NCI-H460 (cell line): ENCODE measurements at regions not wholly inside any gene's neighbourhood (a gene's known extent, or its start where the extent isn't known, plus 50 kb on each side); places are given as distances from the start of the nearest gene placed in this dataset.
A peak's percentile ranks its signal among the peaks of the same experiment; 100 is the strongest.

Experiments
- DNase-seq: peaks from one replicate; pipeline ENCODE4 v3.0.0-alpha.2; 2016; ENCODE audit warnings: low read depth; ENCODE audit errors: extremely low read depth

DNA sequence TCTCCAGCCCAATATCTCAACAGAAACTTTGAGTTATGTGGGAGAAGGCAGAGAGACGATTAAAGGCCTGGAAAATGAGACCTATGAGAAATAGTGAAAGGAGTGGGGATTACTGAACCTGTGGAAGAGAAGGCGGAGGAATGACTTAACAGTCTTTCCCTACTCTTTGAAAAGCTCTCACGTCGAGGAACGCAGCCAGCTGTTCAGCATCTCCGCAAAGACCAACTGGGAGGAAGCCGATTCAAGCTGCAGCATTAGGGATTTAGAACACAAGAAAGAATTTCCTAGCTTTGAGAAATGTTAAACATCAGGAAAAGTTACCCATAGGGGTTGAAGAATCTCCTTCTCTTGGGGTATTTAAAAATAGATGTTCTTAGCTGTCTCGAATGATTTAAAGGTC is 233.2 kb upstream of the PARD3B start:
- DNase-seq, result no peak

DNA sequence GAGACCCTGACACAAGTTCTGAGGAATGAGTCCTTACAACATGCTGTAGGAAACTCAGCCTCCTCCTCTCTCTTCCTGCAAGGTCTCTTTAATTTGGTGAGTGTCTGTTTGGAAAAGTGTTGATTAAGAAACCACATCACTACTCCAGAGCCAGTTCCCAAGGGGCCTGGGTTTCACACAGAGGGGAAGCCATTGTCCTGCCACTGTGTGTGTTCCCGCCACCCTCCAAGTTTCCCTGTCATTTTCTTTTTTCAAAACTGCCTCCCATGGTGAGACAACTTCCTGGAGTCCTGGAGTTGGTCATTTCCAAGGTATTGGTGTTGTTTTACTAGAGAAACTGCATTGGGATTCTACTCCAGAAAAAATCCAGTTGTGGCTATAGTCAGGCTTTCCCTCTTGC is 232.0 kb upstream of the PARD3B start:
- no peak for DNase-seq

DNA sequence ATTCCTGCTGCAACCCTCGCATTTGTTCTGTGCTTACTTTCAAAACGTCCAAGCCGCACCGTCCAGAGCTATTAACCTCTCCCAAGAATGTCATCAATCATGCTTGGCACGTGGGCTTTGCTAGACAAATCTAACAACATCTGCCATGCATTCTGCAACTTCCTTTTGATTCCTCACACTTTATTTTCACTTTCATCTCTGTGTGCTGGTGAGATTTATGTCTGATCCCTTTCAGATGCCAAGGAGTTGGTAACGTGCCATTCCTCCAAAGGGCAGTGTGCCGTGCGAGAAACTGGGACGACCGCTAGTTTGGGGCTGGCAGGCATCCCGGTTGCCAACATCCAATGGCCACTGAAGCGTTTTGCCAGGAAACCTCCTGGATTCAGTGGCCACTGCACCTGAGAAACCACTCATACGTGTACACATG is 230.0 kb upstream of the PARD3B start:
- DNase-seq, result no peak

DNA sequence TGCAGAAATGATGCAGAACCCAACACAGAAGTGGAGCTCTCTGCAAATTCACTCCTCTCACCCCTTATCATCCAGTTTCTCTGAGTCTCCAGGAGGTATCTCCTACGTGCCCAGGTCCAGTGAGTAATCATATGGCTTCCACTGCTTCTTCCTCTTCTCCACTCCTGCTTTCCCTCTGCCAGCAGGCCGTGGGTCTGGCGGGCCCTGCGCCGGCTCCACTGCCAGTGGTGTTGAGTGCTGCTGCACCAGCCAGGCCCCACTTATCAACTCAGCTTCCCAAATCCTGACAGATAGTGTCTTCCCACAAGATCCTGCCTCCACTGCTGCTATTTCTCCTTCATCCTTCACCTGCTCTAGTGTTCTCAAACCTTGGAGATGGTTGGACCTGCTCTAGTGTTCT is 227.6 kb upstream of the PARD3B start:
- DNase-seq, result no peak

DNA sequence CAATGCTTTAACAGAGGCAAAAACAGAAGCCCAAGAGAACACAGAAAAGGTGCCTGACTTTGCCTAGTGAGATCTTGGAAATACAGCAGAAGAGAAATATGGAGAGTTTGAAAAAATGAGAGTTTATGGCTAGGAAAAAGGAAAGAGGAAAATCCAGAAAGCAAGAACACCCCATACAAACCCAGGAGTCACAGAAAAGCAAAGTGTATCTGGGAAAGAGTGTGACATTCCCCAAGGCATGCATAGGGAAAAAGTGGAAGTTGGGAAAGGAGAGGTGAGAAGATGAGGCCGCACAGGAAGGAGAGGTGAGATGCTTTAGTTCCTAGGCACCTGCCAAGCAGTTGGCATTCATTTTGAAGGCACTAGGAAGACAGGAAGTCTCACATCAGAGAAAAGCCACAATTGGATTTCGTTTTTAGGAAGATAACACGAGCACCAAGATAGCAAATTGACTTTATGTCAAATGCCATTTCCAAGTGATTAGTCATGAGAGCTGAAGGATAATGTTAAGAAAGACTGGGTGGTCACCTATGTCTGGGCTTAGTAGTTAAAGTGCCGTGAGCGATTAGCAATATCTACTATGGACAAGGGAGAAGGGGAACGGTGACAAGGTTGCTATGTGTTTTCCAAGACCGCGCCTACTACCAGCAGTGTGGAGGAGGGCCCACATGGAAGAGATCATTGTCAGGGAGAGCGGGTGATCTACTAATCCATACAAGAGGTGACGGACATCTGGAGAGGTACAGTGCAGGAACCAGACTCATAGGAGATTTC is 224.1 kb upstream of the PARD3B start:
- no peak for DNase-seq

DNA sequence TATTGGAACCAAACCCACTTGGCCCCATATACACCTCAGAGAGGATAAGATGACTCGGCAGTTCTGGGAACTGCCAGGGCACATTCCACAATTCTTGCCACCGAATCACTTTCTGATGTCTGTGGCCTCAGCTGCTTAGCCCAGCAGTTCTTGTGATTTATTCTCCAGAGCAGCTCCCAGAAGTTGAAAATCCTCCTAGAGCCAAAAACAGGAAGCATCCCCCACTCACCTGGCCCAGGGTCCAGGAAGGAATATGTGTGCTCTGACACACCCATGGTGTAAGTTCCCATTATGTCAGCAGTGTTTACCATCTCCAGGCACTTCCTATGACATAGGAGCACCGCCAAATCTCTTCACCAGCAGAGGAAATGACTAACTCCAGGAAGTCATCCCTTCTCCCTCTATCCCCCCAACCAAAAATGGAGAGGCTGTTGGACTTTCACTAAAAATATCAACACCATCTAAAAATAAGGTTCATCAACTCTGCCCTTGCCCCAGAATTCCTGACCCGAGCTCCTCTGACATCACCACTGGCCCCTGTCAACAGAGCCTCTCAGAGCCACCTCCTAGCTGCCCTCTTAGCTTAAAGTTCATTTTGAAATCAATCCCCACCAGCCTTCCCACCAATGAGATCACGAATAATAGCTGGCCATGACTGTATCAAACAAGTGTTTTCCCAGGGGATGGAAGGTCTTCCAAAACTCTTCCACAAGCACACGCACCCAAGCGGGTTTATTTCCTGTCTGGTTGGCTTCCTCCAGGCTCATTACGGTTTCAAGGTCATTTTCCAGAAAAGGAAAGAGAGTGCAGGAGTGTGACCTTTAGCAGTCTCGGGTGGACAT is 223.1 kb upstream of the PARD3B start:
- no peak for DNase-seq

DNA sequence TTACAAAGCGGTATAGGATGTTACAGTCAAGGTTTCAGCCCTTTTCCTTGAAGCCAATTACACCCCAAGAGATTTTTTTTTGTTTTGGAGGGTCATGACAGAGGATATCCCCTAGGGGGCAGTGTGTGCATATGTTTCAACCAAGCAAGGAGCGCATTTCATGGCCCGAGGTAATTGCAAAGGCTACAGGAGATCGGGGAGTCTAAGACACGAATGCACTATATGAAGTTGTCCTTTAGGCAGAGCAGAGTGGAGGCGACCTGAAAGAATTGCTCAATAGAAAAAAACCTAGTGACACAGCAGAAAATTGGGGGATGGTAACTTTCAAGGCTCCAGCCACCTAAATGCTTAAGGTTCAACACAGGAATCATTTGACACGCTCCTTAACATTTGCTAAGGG is 219.8 kb upstream of the PARD3B start:
- DNase-seq, result peak; percentile 81

DNA sequence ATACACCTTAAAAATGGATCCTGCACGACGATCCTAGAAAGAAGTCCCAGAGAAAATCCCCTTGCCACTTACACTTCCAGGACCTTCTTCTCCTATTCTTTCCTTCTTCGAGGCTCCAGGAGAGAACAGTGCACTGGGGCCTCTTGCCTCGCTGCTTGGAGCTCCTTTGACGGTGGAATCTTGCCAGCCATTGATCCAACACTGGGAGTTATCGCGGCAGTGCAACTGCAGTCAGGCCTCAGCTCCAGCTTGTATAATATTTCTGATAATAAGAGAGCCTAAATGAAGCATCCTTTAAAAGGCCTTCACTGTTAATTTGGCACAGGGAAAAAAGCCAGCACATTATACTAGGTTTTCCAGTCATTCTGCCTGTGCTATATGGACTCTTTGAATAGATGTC is 216.9 kb upstream of the PARD3B start:
- no peak for DNase-seq

DNA sequence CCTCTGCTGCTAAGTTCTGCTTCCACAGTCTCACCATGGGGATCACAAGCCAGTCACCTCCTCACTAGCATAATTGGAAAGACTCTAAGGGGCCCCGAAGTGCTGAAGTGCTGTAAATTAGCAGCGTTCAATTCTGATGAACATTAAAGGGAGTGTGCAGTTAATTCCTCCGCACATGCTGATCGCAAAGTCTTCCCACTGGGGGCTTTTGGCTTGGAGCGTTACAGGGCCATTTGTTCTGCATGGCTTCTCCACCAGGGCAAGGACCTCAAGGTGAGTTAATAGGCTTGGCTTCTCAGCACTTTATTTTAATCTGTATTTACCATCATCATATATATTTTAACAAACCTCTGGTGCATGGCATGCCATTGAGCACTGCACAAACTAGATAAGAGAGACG is 216.3 kb upstream of the PARD3B start:
- no peak for DNase-seq

DNA sequence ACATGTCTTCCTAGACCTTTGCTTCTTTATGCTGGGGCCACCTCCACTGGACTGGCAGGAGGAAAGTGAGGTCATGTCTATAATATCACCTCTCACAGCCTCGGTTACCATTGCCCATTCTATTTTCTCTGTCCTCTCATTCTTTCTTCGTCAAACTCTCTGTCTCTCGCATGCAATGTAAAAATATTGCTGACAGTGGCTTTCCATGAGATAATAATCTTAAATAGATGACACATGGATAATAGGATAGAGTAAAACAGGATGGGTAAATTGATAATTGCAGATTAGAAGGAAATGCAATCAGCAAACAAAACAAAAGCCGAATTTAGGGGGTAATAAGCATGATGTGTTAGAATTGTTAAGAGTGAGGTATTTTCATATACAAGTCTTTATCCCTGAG is 215.7 kb upstream of the PARD3B start:
- no peak for DNase-seq

DNA sequence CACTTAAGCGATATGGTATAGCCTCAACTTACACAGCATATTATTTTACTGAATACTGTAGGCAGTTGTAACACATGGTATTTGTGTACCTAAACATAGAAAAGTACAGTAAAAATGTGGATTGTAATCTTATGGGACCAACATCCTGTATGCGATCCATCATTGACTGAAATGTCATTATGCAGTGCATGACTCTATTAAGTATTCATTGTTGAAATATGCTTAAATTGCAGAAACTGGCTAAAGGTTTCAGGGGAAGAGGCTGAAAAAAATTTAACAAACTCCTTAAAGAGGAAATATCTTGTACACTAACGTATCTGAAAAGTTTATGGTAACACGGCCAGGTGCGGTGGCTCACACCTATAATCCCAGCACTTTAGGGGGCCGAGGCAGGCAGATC is 214.1 kb upstream of the PARD3B start:
- DNase-seq, result no peak

DNA sequence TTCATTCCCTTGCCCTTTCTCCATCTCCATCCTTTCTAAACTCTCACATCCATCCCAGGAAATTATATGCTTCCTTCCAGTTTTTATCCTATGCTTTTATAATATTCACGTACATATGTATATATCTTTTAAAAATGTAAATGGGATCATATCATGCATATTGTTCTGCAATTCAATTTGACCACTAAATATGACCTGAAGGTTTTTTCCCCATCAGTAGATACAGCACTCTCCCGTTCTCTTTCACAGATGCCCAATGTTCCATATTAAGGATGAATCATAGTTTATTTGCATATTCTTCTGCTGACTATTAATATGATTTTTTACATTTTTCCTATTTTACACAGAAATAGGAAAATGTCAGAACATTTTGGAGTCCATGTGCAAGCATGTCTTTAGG is 213.3 kb upstream of the PARD3B start:
- no peak for DNase-seq

DNA sequence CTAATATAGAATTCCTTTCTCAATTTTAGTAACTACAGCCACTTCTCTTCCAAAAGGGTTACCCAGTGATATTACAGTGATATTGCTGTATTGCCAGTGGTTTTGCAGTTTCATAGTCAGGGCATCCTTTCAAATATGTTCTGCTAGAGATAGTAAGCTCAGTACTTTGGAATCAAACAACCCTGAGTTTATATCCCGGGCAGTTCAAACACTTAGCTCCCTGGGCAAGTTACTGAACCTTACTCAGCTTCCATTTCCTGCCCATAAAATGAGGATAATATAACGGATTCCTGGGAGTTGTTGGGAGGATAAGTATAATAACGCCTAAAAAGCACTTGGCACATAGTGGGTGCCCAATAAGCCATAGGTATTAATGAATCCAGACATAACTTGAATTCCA is 212.6 kb upstream of the PARD3B start:
- DNase-seq, result no peak

DNA sequence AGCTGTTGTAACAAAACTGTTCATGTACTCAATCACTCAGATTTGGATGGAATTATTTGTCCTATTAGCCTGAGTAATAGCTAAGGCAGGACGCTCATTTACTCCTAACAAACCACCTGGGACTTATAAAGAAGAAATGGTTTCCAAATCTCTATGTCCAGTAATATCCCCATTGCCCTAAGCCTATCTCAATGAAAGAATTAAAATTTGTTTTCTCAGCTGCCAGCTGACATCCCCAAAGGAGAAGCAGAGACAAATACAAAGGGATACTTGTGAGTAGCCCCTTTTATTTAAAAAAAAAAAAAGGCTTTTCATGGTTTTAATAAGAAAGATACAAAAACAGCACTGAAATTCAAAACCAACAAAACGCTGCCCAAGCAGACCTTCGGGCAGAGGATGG is 211.4 kb upstream of the PARD3B start:
- DNase-seq, result no peak

DNA sequence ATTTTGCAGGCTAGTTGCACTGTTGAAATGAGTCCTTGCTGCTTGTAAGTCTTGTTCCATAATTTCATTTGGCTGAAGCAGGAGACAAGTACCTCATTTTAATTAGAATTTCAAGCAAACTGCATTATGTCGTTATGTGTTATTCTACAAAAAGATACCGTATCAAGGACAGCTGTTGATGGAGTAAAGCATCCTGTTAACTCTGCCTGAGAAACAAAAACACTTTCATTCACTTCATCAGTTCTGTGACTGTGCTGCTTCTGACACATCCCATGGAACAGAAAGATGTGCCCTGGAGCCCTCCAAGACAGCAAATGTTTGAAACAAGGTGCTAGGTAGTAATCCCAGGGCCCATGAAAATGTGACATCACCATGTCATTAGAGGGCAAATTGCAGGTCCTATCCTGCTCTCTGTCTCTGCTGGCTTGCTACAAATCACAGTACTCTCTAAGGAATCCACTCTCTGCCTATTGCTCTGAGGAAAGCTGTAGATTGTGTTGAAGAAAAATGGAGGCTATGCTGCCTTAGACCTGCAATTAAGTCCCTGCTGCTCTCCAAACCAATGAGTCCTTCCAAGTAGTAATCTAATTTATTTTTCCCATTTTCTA is 209.7 kb upstream of the PARD3B start:
- DNase-seq, result no peak

DNA sequence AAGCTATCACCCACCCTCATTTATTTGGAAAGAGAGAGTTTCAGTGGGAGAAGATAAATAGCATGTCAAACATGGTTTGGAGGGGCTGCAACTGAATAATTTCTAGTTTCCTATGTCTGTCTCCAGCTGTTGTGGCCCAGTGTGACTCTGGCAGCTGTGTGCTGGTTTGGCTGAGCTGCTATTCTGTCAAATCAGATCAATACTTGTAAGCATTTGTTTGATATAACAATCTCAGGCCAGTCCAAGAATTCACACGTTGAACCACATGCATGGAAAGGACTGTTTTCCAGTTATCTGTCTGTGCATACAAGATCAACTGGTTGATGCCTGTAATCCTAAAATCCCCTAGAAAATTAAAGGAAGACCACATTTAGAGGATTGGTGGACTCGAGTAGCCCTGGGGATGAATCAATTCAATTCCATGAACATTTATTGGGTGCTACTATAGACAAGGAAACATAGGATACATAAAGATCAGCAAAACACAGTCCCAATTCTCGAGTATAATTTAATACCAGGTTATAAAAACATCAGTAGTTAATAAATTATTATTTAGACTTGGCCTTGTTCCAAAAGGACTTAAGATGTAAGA is 209.0 kb upstream of the PARD3B start:
- DNase-seq, result no peak

DNA sequence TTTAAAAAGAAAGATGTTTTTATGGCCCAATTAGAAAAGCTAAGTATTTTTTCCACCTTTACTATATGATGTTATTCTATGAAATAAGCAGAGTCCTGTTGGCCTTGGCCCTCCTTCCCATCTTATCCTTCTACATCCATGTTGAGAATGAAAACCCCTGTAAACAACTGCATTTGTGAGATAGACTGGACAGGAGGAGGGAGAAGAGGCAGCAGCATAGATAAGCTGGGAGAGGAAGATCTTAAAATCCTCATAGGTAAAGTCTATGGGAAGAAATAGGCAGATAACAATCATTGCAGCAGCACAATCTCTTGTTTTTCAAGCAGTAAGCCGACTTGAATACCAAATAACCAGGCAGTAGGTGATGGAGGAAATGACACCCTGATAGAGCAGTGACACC is 207.6 kb upstream of the PARD3B start:
- DNase-seq, result no peak

DNA sequence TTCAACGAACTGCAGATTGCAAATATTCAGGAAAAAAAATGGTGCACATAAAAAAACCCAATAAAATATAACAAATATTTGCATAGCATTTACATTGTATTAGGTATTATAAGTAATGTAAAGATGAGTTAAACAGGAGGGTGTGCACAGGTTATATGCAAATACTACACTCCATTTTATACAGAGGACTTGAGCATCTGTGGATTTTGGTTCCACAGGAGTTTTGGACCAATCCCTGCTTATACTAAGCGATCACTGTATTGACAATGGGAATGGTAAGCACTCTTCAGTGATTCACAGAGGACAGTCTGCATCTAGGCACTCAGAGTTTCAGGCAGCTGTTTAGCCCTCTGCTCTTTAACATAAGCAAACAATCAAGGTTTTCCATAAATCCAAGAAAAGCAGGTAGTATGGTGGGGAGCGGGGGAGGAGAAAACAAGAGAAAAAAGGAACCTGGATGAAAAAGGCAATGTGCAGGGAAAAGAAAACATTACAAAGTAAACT is 206.0 kb upstream of the PARD3B start:
- DNase-seq, result no peak

DNA sequence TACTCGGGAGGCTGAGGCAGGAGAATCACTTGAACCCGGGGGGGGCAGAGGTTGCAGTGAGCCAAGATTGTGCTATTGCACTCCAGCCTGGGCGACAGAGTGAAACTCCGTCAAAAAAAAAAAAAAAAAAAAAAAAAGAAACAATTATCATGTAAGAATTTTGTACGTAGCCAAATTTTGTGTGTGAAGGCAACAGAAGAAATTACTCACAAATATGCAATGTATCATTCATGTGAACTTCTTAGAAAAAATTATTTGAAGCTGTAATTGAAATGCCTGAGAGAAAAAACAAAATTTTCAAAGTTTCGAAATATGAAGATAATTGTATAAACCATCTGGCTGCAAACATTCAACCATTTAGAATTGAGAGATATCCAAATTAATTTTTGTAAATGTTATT is 204.8 kb upstream of the PARD3B start:
- no peak for DNase-seq

DNA sequence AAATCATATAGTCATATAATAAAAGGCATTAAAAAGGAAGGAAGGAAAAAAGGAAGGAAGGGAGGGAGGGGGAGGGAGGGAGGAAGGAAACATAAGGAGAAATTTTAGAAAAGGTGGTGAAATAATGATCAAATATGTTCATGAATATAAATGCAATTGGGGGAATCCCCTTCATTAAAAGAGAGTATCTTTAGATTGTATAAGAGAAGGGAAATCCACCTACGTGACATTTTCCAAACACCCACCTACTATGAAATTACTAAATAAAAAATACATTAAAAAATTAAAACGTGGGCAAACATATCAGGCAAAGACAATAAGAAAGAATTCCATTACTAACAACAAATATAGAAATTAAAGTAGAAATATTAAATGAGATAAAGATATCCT is 203.4 kb upstream of the PARD3B start:
- no peak for DNase-seq

DNA sequence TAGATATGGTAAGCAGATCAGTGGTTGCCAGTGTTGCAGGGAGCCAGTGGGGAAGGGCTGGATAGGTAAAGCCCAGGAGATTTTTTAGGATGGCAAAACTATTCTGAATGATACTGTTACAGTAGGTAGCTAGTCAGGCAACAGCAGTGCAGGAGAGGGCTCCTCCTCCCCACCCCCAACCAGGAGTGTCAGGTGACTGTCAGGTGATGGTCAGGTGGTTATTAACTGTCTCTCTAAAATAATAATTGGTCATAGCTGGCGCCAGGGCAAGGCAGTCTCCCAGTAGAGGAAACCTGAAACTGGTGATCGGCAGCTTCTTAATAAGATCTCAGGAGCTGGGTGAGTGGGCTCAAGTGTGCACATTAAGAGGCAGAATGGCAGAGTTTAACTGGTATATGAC is 201.6 kb upstream of the PARD3B start:
- no peak for DNase-seq
